Glutamatergic neuron (in vitro differentiated cells): ENCODE measurements at regions not wholly inside any gene's neighbourhood (a gene's known extent, or its start where the extent isn't known, plus 50 kb on each side); places are given as distances from the start of the nearest gene placed in this dataset.

Source experiments
- DNase-seq: peaks from one replicate; pipeline ENCODE4 v3.0.0; 2022
- H3K27ac Mint-ChIP-seq: one replicate; pipeline ENCODE4 v1.8.0; 2020; ENCODE audit warnings: mild to moderate bottlenecking, mixed read lengths, inconsistent platforms; ENCODE audit not compliant: unreplicated experiment
- H3K27me3 Mint-ChIP-seq: one replicate; pipeline ENCODE4 v1.8.0; 2020; ENCODE audit warnings: mild to moderate bottlenecking, moderate library complexity, mixed read lengths, inconsistent platforms; ENCODE audit not compliant: unreplicated experiment
- H3K36me3 Mint-ChIP-seq: one replicate; pipeline ENCODE4 v1.8.0; 2020; ENCODE audit warnings: mild to moderate bottlenecking, mixed read lengths, inconsistent platforms; ENCODE audit not compliant: unreplicated experiment
- H3K4me1 Mint-ChIP-seq: one replicate; pipeline ENCODE4 v1.8.0; 2020; ENCODE audit warnings: mild to moderate bottlenecking, low read depth, mixed read lengths, inconsistent platforms; ENCODE audit not compliant: unreplicated experiment
- H3K4me3 Mint-ChIP-seq: one replicate; pipeline ENCODE4 v1.8.0; 2020; ENCODE audit warnings: mild to moderate bottlenecking, mixed read lengths, inconsistent platforms; ENCODE audit not compliant: unreplicated experiment
- H3K9me3 Mint-ChIP-seq: one replicate; pipeline ENCODE4 v1.8.0; 2020; ENCODE audit warnings: mild to moderate bottlenecking, moderate library complexity, mixed read lengths, inconsistent platforms; ENCODE audit not compliant: unreplicated experiment
- CTCF ChIP-seq: fragments of 200-600 bp; sonication (generic); IDR thresholded peaks from one replicate; pipeline ENCODE4 v1.5.0; 2021; ENCODE audit not compliant: partially characterized antibody, unreplicated experiment

- Mint-ChIP-seq H3K4me3 (no peak overlapping the region), H3K4me1 (no peaks in the 10 kb centered on the region), H3K36me3 (no peaks in the 10 kb centered on the region), H3K27ac (no peak overlapping the region), H3K9me3 (peaks cover 3% of the 10 kb centered on the region), H3K27me3 (peaks cover 5% of the 10 kb centered on the region)
- TF ChIP-seq CTCF, result no peak
- DNase-seq, result no peak
Measured at GRCh38 chr10:4064489-4064888, 279.5 kb upstream of the KLF6 start.

GRCh38 chr10:4063717-4064116 lies 278.7 kb upstream of the KLF6 start:
- peaks cover 5% of the 10 kb centered on the region for H3K27me3 Mint-ChIP-seq
- no peak for DNase-seq

GRCh38 chr10:4062751-4063150 lies 277.7 kb upstream of the KLF6 start:
- Mint-ChIP-seq H3K27ac (no peak overlapping the region), H3K4me3 (no peak overlapping the region)
- no peak for TF ChIP-seq CTCF

More at GRCh38 chr10:4063717-4064116, 278.7 kb upstream of the KLF6 start:
- H3K4me3 Mint-ChIP-seq, result no peak overlapping the region
- H3K9me3 Mint-ChIP-seq, result peaks cover 3% of the 10 kb centered on the region
- no peaks in the 10 kb centered on the region for H3K36me3 Mint-ChIP-seq
- no peak for TF ChIP-seq CTCF
- no peak overlapping the region for H3K27ac Mint-ChIP-seq
- no peaks in the 10 kb centered on the region for H3K4me1 Mint-ChIP-seq

GRCh38 chr10:4062072-4062471 lies 277.1 kb upstream of the KLF6 start:
- no peaks in the 10 kb centered on the region for H3K4me1 Mint-ChIP-seq
- H3K27me3 Mint-ChIP-seq, result peaks cover 5% of the 10 kb centered on the region
- no peak for TF ChIP-seq CTCF
- H3K36me3 Mint-ChIP-seq, result no peaks in the 10 kb centered on the region
- H3K4me3 Mint-ChIP-seq, result no peak overlapping the region
- H3K27ac Mint-ChIP-seq, result no peak overlapping the region
- no peak for DNase-seq
- peaks cover 3% of the 10 kb centered on the region for H3K9me3 Mint-ChIP-seq

More at GRCh38 chr10:4062751-4063150, 277.7 kb upstream of the KLF6 start:
- H3K36me3 Mint-ChIP-seq, result no peaks in the 10 kb centered on the region
- no peak for DNase-seq
- peaks cover 3% of the 10 kb centered on the region for H3K9me3 Mint-ChIP-seq
- H3K4me1 Mint-ChIP-seq, result no peaks in the 10 kb centered on the region
- peaks cover 5% of the 10 kb centered on the region for H3K27me3 Mint-ChIP-seq

- Mint-ChIP-seq H3K27ac (no peak overlapping the region), H3K9me3 (peaks cover 4% of the 10 kb centered on the region), H3K4me1 (no peaks in the 10 kb centered on the region), H3K36me3 (no peaks in the 10 kb centered on the region), H3K4me3 (no peak overlapping the region), H3K27me3 (peaks cover 5% of the 10 kb centered on the region)
- TF ChIP-seq CTCF, result no peak
- DNase-seq, result no peak
Measured at GRCh38 chr10:4061441-4061951, 276.5 kb upstream of the KLF6 start.
